Gastroesophageal sphincter (tissue), 4 donors: ENCODE measurements at regions not wholly inside any gene's neighbourhood (a gene's known extent, or its start where the extent isn't known, plus 50 kb on each side); places are given as distances from the start of the nearest gene placed in this dataset.

Experiments
- ATAC-seq: fragments of 150-250 bp; one replicate; pipeline ENCODE4 v1.9.1; 2016; ENCODE audit warnings: mild to moderate bottlenecking, moderate library complexity
- H3K27ac ChIP-seq, 4 donors: fragments of 200-600 bp; sonication (generic) in 3 of 4; 1 replicate in 3 of 4; 2 replicates in 1 of 4; pipeline ENCODE4 v1.5.1; 2016 to 2019
- H3K27me3 ChIP-seq: fragments of 200-600 bp; sonication (generic); one replicate; pipeline ENCODE4 v1.5.1; 2019
- H3K36me3 ChIP-seq, 2 donors: fragments of 200-600 bp; sonication (generic); one replicate each; pipeline ENCODE4 v1.5.1; 2019; ENCODE audit warnings: control low read depth in 1 of 2
- H3K4me1 ChIP-seq, 3 donors: fragments of 200-600 bp; sonication (generic); 1 replicate in 2 of 3; 2 replicates in 1 of 3; pipeline ENCODE4 v1.5.1; 2016 to 2019; ENCODE audit warnings: control low read depth in 2 of 3
- H3K4me3 ChIP-seq, 2 donors: fragments of 200-600 bp; sonication (generic); one replicate each; pipeline ENCODE4 v1.5.1; 2019; ENCODE audit warnings: mild to moderate bottlenecking in 1 of 2, moderate library complexity in 1 of 2
- H3K9me3 ChIP-seq, 3 donors: fragments of 200-600 bp; sonication (generic); one replicate each; pipeline ENCODE4 v1.5.1; 2017 to 2019; ENCODE audit warnings: control low read depth in 2 of 3
- CTCF ChIP-seq, 4 experiments: fragments of 200-600 bp in 2 of 4; fragments of 450-650 bp in 2 of 4; sonication (generic) in 1 of 4; IDR thresholded peaks; one replicate each; pipeline ENCODE4 v1.5.1; 2017 to 2019; ENCODE audit warnings: antibody characterized with exemption in 4 of 4, mild to moderate bottlenecking in 2 of 4, moderate library complexity in 2 of 4
- EP300 ChIP-seq: sonication (generic); formaldehyde crosslinking; IDR thresholded peaks from one replicate; pipeline ENCODE4 v1.6.1; 2017; ENCODE audit warnings: antibody characterized with exemption, mild to moderate bottlenecking
- POLR2A ChIP-seq, 2 donors: fragments of 450-650 bp; IDR thresholded peaks; one replicate each; pipeline ENCODE4 v1.6.1; 2017; ENCODE audit warnings: antibody characterized with exemption in 2 of 2, mild to moderate bottlenecking in 2 of 2, moderate library complexity in 1 of 2
- POLR2AphosphoS5 ChIP-seq: sonication (generic); formaldehyde crosslinking; IDR thresholded peaks from one replicate; pipeline ENCODE4 v1.6.1; 2017; ENCODE audit warnings: antibody characterized with exemption
- WGBS, 2 donors: methylation state at CpG; one replicate each; pipeline ENCODE4 v1.1.5; 2018; ENCODE audit warnings: low coverage in 1 of 2; 5-methylcytosine and 5-hydroxymethylcytosine counted together

DNA sequence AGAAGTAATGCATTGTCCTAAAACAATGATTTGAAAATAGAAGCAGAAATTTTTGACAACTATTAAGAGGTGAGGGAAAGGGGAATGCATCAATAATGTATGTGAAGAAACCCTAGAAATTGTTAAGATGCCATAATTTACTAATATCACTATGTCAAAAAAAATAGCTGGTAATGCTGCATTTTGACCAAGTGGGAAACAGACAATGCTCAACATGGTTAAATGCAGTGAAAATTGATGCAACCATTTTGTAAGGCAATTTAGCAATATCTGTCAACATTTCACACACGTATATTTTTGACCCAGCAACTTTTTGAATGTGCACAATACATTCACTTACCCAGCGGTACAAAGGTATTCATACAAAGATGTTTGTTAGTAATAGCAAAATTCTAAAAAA is 381.6 kb downstream of the CDH11 start:
- WGBS, 2 donors = 75 to 94% methylated on average over 2 of the region's 2 CpGs
- H3K27me3 ChIP-seq = no peaks in the 10 kb centered on the region
- TF ChIP-seq POLR2A (IDR thresholded peaks at IDR 0.05) (no peak), EP300 (no peak), POLR2AphosphoS5 (no peak), CTCF (IDR thresholded peaks at IDR 0.05) (no peak)
- H3K9me3 ChIP-seq = no peaks in the 10 kb centered on the region
- no peak for ATAC-seq
- H3K4me1 ChIP-seq = peaks cover 0 to 5% (median 0%) of the 10 kb centered on the region in 3 donors
- no peaks in the 10 kb centered on the region for H3K36me3 ChIP-seq
- no peak overlapping the region for H3K27ac ChIP-seq
- no peak overlapping the region for H3K4me3 ChIP-seq

GRCh38 chr16:64738321-64738960 is 383.4 kb downstream of the CDH11 start:
- Histone ChIP-seq H3K4me3 (no peak overlapping the region), H3K4me1 (no peaks in the 10 kb centered on the region), H3K9me3 (no peaks in the 10 kb centered on the region), H3K27ac (no peak overlapping the region), H3K36me3 (no peaks in the 10 kb centered on the region), H3K27me3 (no peaks in the 10 kb centered on the region)
- WGBS, 2 donors = 60 to 78% methylated on average over 1 of the region's 1 CpG
- no peak for TF ChIP-seq POLR2AphosphoS5
- no peak for ATAC-seq

DNA sequence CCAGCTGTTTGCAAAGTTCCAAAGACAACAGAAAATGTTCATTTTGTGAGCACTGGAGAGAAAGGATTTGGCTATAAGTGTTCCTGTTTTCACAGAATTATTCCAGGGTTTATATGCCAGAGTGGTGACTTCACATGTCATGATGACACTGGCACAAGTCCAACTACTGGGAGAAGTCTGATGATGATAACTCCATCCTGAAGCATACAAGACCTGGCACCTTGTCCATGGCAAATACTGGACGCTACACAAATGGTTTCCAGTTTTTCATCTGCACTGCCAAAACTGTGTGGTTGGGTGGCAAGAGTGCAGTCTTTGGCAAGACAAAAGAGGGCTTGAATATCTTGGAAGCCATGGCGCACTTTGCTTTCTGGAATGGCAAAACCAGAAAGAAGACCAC is 385.0 kb downstream of the CDH11 start:
- Histone ChIP-seq H3K36me3 (no peaks in the 10 kb centered on the region), H3K27me3 (no peaks in the 10 kb centered on the region), H3K27ac (no peak overlapping the region), H3K9me3 (no peaks in the 10 kb centered on the region), H3K4me1 (no peaks in the 10 kb centered on the region), H3K4me3 (no peak overlapping the region)
- WGBS, 2 donors = 90 to 100% methylated on average over 2 of the region's 2 CpGs
- TF ChIP-seq CTCF (IDR thresholded peaks at IDR 0.05) (no peak), POLR2AphosphoS5 (no peak), EP300 (no peak), POLR2A (IDR thresholded peaks at IDR 0.05) (no peak)
- no peak for ATAC-seq

DNA sequence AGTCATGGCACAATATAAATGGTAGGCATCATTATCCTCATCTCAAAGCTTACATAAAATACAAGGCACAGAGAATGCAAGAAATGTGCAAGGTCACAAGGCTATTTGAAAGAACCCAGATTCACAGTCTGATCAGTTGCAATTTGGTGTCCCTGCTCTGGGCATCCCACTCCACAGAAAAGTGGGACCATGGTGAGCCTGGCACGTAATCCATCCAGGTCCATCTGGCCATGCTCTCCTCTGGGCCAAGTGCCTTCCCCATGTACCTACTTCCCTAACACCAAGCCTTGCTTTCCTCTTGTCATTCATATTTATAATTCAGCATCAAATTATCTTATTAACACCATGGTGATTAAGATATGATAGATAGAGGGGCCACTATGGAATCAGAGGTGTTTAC is 390.0 kb downstream of the CDH11 start:
- H3K9me3 ChIP-seq = no peaks in the 10 kb centered on the region
- no peak for ATAC-seq
- TF ChIP-seq POLR2AphosphoS5 (no peak), POLR2A (IDR thresholded peaks at IDR 0.05) (no peak), EP300 (no peak), CTCF (IDR thresholded peaks at IDR 0.05) (no peak)
- no peak overlapping the region for H3K27ac ChIP-seq
- H3K4me3 ChIP-seq = no peak overlapping the region
- H3K4me1 ChIP-seq = no peaks in the 10 kb centered on the region
- no peaks in the 10 kb centered on the region for H3K27me3 ChIP-seq
- no peaks in the 10 kb centered on the region for H3K36me3 ChIP-seq
- 75% methylated on average over 1 of the region's 1 CpG; no CpG with 5 or more reads in 1 of the 2 donors for WGBS, 2 donors

- H3K27ac ChIP-seq = no peak overlapping the region
- H3K4me1 ChIP-seq = no peaks in the 10 kb centered on the region
- no peaks in the 10 kb centered on the region for H3K9me3 ChIP-seq
- H3K36me3 ChIP-seq = no peaks in the 10 kb centered on the region
- no peak overlapping the region for H3K4me3 ChIP-seq
- 86 to 89% methylated on average over 2 of the region's 2 CpGs for WGBS, 2 donors
- ATAC-seq = no peak
- H3K27me3 ChIP-seq = no peaks in the 10 kb centered on the region
- no peak for TF ChIP-seq POLR2A (IDR thresholded peaks at IDR 0.05)
Measured at GRCh38 chr16:64730261-64730660, 391.6 kb downstream of the CDH11 start.

- no peak for TF ChIP-seq CTCF (IDR thresholded peaks at IDR 0.05)
- TF ChIP-seq POLR2A (IDR thresholded peaks at IDR 0.05) = no peak
- no peak for TF ChIP-seq POLR2AphosphoS5
- TF ChIP-seq EP300 = no peak
- Histone ChIP-seq H3K36me3 (no peaks in the 10 kb centered on the region), H3K27ac (no peak overlapping the region), H3K9me3 (no peaks in the 10 kb centered on the region), H3K4me3 (no peak overlapping the region), H3K4me1 (no peaks in the 10 kb centered on the region), H3K27me3 (no peaks in the 10 kb centered on the region)
- no peak for ATAC-seq
- WGBS, 2 donors = 83 to 86% methylated on average over 3 to 5 of the region's 5 CpGs
Measured at GRCh38 chr16:64724339-64724738, 397.5 kb downstream of the CDH11 start.
